ENCODE measurements at regions not wholly inside any gene's neighbourhood (a gene's known extent, or its start where the extent isn't known, plus 50 kb on each side); places are given as distances from the start of the nearest gene placed in this dataset.

DNA sequence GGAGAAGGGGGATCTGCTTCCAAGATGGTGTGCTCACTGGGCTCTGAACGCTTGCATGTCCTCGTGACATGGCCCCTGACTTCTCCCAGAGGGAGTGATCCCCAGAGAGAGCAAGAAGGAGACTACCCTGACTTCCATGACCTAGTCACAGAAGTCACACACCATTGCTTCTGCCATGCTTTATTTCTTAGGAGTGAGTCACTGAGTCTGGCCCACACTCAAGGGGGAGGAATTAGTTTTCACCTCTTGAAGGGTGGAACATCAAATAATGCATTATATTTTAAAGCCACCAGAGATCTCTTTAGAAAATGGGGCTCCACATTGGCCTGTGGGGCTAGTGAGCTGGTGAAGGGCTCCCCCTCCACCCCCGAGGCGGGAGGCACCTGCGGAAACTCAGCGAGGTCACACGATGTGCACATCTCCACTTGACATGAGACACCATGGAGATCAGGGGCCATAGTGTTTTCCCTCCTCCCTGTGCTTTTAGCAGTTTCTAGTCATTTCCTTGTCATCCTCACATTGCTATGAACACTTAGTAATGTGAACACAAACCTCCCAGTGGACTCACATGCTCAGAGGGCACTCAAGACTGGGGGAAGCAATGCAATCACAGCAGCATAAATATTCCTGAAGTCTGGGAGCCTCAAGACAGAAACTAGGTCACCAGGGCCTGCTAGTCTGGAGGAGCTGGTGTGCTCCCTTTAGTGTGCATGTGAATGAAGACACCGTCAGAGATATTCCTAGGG, 87.4 kb upstream of the FZD10 start:
- no peak for DNase-seq (ENCODE audit: low read depth in 2 of 2)

GRCh38 chr12:130075497-130076076, 86.7 kb upstream of the FZD10 start:
- DNase-seq (ENCODE audit: low read depth in 2 of 2): no peak

DNA sequence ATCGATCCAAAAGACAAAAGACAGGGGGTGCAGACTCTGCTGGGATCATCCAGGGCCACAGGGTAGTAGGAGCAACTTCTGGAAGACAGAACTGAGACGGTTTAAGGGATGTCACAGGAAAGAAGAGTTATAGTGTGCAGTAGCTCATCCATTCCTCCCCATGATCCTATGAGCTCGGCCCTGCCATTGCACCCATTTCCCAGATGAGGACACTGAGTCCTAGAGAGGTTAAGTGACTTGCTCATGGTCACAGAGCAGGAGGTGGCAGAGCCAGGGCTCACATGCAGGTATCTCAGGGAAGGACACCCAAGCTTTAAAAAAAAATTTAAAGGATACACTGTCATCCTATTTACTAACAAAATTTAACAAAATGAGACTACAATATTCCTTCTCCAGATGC, 86.1 kb upstream of the FZD10 start:
- no peak for DNase-seq (ENCODE audit: low read depth in 2 of 2)

DNA sequence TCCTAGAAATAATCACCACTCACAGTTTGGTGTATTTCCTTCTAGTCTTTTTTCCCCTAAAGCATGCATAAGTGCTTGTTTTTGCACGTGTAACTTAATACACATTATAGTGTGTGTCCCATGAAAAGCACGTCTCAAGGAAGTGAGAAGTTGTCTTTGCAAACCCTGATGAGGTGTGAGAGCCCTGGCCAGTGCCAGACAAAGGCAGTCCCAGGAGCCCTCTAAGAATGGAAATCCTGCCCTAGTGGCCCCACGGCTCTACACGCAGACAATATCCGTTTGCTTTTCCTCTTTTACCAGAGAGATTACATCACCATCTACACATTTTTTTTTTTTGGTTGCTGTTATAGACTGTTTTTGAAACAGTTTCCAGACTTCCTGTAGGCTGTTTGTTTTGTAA, 85.5 kb upstream of the FZD10 start:
- no peak for DNase-seq (ENCODE audit: low read depth in 2 of 2)

DNA sequence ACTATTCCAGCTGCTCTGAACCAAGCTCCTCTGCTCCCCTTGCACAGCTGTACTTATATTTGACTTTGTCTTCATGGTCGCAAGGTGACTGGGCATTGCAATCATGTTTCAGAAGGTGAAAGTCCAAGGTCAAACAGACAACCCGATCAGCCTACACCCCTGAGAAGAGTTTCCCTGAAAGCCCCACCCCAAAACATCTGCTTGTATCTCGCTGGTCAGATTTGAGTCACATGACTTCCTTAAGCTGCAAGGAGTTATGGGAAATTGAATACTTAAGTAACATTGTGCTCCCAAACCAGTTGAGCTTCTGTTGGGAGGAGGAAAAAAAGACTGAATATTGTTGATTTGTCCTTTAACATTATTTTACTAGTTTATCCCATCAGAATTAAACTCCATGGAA, 83.4 kb upstream of the FZD10 start:
- DNase-seq (ENCODE audit: low read depth in 2 of 2): no peak

- no peak for DNase-seq (ENCODE audit: low read depth in 2 of 2)
Measured at GRCh38 chr12:130079279-130079678, 83.0 kb upstream of the FZD10 start.

GRCh38 chr12:130080205-130080604, 82.1 kb upstream of the FZD10 start:
- DNase-seq (ENCODE audit: low read depth in 2 of 2): no peak

- DNase-seq (ENCODE audit: low read depth in 2 of 2): no peak
Measured at GRCh38 chr12:130081117-130081805, 81.0 kb upstream of the FZD10 start.

DNA sequence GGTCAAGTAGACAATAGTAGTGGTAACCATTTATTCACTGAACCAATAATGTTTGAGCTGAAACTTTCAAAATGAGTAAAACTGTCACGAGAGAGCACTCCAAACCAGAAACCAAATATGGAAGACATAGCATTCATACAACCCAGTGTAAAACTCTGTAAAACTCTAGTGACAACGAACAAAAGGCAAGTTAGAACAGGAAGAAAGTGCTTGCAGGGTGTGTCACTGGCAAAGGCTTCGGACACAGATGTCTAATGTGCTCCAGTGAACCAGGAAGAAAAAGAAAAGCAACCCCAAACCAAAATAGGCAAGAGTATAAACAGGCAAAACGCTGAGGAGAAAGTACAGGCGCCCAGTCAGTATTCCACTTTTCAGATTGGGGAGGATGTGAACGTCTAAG, 79.3 kb upstream of the FZD10 start:
- DNase-seq (ENCODE audit: low read depth in 2 of 2): no peak

- DNase-seq (ENCODE audit: low read depth in 2 of 2): no peak
Measured at GRCh38 chr12:130083734-130084133, 78.5 kb upstream of the FZD10 start.

- DNase-seq (ENCODE audit: low read depth in 2 of 2): no peak
Measured at GRCh38 chr12:130084359-130084758, 77.9 kb upstream of the FZD10 start.

DNA sequence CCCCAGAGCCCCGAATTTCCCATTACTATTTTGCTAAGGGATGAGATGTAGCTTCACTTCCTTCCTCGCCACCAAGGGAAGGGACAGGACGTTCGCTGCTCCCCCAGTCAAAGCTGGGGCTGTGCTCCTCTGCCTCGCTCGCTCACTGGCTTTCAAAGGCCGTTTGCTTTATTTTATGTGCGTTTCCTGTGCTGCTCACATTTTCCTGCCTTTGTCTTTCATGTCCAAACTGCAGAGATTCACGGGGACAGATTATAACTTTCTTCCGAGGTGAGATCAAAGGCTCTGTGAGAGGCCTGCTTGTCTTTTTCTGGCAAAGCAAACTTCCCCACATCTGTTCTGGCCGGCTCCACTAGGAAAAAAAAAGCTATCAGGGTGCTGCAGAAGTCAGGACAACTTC, 76.0 kb upstream of the FZD10 start:
- no peak for DNase-seq (ENCODE audit: low read depth in 2 of 2)

GRCh38 chr12:130086797-130087196, 75.5 kb upstream of the FZD10 start:
- DNase-seq (ENCODE audit: low read depth in 2 of 2): no peak

GRCh38 chr12:130087222-130087621, 75.0 kb upstream of the FZD10 start:
- no peak for DNase-seq (ENCODE audit: low read depth in 2 of 2)

DNA sequence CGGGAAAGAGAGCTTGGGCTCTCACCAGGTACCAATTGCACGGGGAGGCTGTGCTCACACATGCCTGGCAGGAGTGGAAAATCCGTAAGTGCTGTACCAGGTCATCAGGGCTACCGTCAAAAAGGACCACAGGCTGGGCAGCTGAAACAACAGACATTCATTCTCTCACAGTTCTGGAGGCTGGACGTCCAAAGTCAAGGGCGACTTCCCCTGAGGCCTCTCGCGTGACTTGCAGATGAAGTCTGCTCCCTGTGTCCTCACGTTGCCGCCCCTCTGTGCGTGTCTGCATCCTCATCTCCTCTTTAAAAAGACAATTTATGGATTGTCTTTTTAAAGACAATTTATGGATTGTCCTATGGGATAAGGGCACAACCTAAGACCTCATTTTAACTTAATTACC, 73.8 kb upstream of the FZD10 start:
- DNase-seq (ENCODE audit: low read depth in 2 of 2): no peak

DNA sequence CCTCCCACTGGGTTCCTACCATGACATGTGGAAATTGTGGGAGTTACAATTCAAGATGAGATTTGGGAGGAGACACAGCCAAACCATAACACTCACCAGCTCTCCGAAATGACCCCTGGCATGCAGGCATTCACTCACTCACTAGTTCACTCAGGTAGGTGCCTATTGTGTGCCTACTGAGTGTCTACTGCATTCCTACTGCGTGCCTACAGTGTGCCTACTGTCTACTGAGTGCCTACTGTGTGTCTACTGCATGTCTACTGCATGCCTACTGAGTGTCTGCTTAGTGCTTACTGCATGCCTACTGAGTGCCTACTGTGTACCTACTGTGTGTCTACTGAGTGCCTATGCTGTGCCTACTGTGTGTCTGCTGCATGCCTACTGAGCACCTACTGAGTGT, 71.7 kb upstream of the FZD10 start:
- DNase-seq (ENCODE audit: low read depth in 2 of 2): no peak

DNA sequence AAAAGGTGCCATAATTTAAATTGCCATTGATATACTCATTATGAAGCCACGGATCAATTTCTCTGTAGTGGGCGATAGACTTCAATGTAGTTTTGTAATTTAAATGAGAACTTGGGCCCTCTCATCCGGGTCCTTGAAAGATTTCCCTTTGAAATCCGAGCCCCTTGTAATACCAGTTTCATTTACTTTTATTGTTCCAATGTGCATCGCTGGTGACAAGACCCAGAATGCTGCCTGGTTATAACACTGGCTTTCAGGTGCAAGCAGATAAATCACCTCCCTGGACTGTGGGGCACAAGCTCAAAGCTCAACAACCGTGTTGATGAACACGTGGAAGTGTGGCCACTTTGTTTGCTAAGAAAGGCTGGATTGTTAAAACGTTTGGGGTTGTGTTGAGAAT, 68.9 kb upstream of the FZD10 start:
- no peak for DNase-seq (ENCODE audit: low read depth in 2 of 2)

DNA sequence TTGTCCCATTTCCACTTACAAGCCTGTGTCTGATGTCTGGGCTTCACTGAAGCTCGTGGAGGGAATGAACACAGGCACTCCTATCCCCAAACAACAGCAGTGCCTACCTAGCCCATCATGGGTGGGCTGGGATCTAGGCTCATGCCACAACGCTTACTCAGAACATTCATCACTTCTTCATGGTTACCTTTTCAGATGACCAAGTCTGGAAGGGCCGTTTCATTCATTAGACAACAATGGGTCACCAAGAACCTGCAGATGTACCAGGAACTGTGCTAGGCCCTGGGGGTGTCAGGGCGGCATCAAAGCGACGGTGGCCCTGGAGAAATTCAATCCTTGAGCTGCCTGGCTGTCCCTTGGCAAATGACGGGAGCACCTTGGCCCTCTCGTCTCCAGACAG, 64.9 kb upstream of the FZD10 start:
- no peak for DNase-seq (ENCODE audit: low read depth in 2 of 2)

GRCh38 chr12:130097798-130098255, 64.4 kb upstream of the FZD10 start:
- no peak for DNase-seq (ENCODE audit: low read depth in 2 of 2)

- no peak for DNase-seq (ENCODE audit: low read depth in 2 of 2)
Measured at GRCh38 chr12:130098301-130099005, 63.8 kb upstream of the FZD10 start.

DNA sequence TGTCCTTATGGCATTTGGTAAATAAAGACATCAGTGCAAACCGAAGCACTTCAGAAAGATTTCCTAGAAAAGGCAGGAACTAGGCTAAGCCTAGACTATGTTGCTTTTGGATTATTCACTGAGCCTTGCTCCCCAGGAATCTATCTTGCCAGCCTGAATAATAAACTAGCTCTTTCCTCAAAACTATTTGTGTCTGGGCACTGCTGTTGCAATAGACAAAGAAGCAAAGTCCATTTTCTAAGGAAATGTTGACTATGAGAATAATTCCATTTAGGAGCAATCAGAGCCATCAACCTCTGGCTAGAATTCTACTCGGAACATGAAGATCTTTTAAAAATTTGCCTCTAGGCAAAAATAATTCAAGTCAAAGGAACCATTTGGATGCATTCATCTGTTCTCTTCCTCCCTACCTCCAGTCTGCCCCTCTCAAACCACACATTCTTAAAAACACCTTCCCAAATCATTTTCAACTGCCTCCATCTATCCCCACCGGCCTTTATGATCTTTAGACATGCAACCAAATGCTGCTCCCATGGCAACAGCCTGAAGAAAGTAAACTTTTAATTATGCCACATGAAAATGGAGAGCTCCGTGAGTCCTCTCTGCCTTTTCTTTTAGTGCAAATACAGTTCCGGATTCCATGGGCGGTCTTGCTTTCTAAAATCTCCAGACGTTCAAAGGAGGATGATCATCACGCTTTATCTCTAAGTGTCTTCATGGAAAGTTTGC, 61.5 kb upstream of the FZD10 start:
- no peak for DNase-seq (ENCODE audit: low read depth in 2 of 2)

DNA sequence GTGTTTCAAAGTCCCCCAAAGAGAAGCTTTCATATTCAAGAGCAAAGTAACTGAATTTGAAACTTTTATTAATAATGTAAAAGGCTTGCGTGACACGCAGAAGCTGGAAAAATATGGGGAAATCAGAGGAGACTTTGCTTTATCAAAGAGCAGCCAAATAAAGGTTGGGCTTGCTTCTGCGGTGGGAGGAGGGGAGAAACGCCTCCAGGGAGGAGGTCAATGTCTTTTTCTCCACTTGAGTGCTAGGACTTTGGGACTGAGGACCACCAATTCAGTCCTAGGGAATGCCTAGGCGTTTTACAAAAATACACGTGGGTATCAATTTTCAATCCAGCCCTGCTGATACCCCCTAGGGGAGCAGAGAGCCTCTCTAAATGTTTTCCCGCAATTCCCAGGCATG, 60.9 kb upstream of the FZD10 start:
- DNase-seq (ENCODE audit: low read depth in 2 of 2): no peak
